Skeletal muscle tissue (tissue), 3 donors: ENCODE measurements at regions not wholly inside any gene's neighbourhood (a gene's known extent, or its start where the extent isn't known, plus 50 kb on each side); places are given as distances from the start of the nearest gene placed in this dataset.
"Not testable (repeated sequence)": the region's sequence is repeated elsewhere in the genome, so short reads cannot be mapped to it uniquely, and the experiment has no call there.

Experiments
- H3K27ac ChIP-seq: one replicate; pipeline ENCODE4 v1.7.0; 2013; ENCODE audit warnings: mild to moderate bottlenecking, low read depth, low read length, inconsistent platforms
- H3K27me3 ChIP-seq, 3 donors: one replicate each; pipeline ENCODE4 v1.7.0; 2013; ENCODE audit warnings: low read length in 3 of 3; ENCODE audit not compliant: control insufficient read depth in 3 of 3, insufficient read depth in 3 of 3
- H3K36me3 ChIP-seq, 3 donors: one replicate each; pipeline ENCODE4 v1.7.0; 2013; ENCODE audit warnings: low read length in 3 of 3; ENCODE audit not compliant: control insufficient read depth in 3 of 3, insufficient read depth in 3 of 3
- H3K4me1 ChIP-seq, 3 donors: one replicate each; pipeline ENCODE4 v1.7.0; 2013; ENCODE audit warnings: low read length in 3 of 3, mild to moderate bottlenecking in 3 of 3; ENCODE audit not compliant: control insufficient read depth in 3 of 3, insufficient read depth in 3 of 3
- H3K4me3 ChIP-seq, 3 donors: one replicate each; pipeline ENCODE4 v1.7.0; 2013; ENCODE audit warnings: low read length in 3 of 3
- H3K9ac ChIP-seq, 3 donors: one replicate each; pipeline ENCODE4 v1.7.0; 2013; ENCODE audit warnings: low read length in 3 of 3, mild to moderate bottlenecking in 3 of 3, moderate library complexity in 2 of 3, low read depth in 1 of 3
- H3K9me3 ChIP-seq, 3 donors: one replicate each; pipeline ENCODE4 v1.7.0; 2013; ENCODE audit warnings: low read length in 3 of 3; ENCODE audit not compliant: control insufficient read depth in 3 of 3
- donor health status: Osteomylitis.

DNA sequence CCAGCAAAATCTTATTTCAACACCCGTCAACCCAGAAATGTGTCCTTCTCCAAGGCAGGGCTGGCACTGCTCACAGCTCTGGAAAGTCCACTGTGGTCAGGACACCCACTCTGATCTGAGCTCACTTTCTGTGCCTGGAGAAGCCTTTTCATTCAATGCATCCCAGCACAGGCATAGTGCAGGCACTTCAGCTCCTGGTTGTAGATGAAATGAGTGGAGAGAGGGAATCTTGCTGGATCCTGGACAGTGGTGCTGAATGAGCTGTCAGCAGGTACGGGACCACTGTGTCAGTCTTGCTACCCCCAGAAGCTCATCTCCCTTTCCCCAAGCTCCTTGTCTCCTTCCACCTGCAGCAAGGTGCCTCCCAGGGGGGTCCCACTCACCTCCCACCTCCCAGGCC lies 86.1 kb upstream of the SALL1 start:
- H3K36me3 ChIP-seq, result no peaks in the 10 kb centered on the region
- no peaks in the 10 kb centered on the region for H3K4me1 ChIP-seq
- no peaks in the 10 kb centered on the region for H3K27me3 ChIP-seq
- H3K27ac ChIP-seq, result no peak overlapping the region
- no peak overlapping the region for H3K9ac ChIP-seq
- no peaks in the 10 kb centered on the region for H3K9me3 ChIP-seq
- H3K4me3 ChIP-seq, result no peak overlapping the region

GRCh38 chr16:51236583-51236982 lies 85.5 kb upstream of the SALL1 start:
- H3K4me1 ChIP-seq, result no peaks in the 10 kb centered on the region
- no peaks in the 10 kb centered on the region for H3K36me3 ChIP-seq
- no peaks in the 10 kb centered on the region for H3K27me3 ChIP-seq
- H3K9ac ChIP-seq, result no peak overlapping the region
- no peak overlapping the region for H3K27ac ChIP-seq
- no peak overlapping the region for H3K4me3 ChIP-seq
- no peaks in the 10 kb centered on the region for H3K9me3 ChIP-seq

- no peak overlapping the region for H3K9ac ChIP-seq
- H3K4me1 ChIP-seq, result no peaks in the 10 kb centered on the region
- H3K27me3 ChIP-seq, result no peaks in the 10 kb centered on the region
These were observed 80.6 kb upstream of the SALL1 start for GRCh38 chr16:51231702-51232101.

GRCh38 chr16:51230035-51230434 lies 79.0 kb upstream of the SALL1 start:
- H3K9ac ChIP-seq, H3K27ac ChIP-seq, H3K36me3 ChIP-seq, H3K9me3 ChIP-seq, H3K4me1 ChIP-seq, H3K4me3 ChIP-seq, H3K27me3 ChIP-seq: not testable (repeated sequence)

More at GRCh38 chr16:51231702-51232101, 80.6 kb upstream of the SALL1 start:
- H3K36me3 ChIP-seq, result no peaks in the 10 kb centered on the region
- H3K9me3 ChIP-seq, result no peaks in the 10 kb centered on the region
- no peak overlapping the region for H3K27ac ChIP-seq
- no peak overlapping the region for H3K4me3 ChIP-seq

- no peak overlapping the region for H3K27ac ChIP-seq
- H3K36me3 ChIP-seq, result no peaks in the 10 kb centered on the region
- H3K27me3 ChIP-seq, result no peaks in the 10 kb centered on the region
- H3K4me3 ChIP-seq, result no peak overlapping the region
- H3K4me1 ChIP-seq, result no peaks in the 10 kb centered on the region
- H3K9me3 ChIP-seq, result no peaks in the 10 kb centered on the region
- H3K9ac ChIP-seq, result no peak overlapping the region
These were observed 77.1 kb upstream of the SALL1 start for GRCh38 chr16:51228097-51228659.

DNA sequence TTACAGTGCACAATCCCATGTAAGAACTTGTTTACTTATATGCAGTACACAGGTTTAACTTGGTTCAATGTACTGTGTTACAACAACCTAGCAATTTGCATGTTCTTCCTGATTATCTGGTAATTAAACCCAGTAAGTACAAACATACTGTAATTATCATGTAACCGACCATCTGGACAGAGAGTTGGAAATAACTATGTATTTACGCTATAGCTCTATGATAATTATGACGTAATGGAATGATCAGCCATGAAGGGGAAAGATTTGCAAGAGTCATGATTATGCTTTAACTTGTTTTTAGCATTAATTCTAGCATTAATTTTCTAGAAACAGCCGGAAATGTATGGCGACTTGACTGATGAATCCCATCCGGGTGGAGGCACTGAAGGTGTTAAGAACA lies 74.8 kb upstream of the SALL1 start:
- no peaks in the 10 kb centered on the region for H3K4me1 ChIP-seq
- no peak overlapping the region for H3K9ac ChIP-seq
- no peak overlapping the region for H3K27ac ChIP-seq
- H3K36me3 ChIP-seq, result no peaks in the 10 kb centered on the region
- H3K27me3 ChIP-seq, result no peaks in the 10 kb centered on the region
- no peaks in the 10 kb centered on the region for H3K9me3 ChIP-seq
- H3K4me3 ChIP-seq, result no peak overlapping the region

DNA sequence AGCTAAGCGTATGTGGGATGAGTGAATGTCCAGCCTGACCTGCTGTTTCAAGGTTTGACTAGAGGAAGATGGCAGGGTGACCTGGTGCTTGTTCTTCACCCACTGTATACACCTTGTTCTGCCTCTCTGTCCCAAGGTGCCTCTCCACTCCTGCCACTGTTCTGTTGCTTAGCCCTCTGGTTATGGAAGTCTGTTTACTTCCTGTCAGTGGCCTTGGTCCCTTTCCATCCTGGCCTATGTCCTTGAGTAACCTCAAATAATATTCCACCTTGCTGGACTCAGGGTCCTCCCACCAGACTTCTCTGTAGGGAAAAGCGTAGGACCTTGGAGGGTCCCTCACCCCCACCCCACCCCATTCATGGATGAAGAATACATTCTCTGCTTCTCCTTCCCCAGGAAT lies 73.2 kb upstream of the SALL1 start:
- no peak overlapping the region for H3K27ac ChIP-seq
- H3K36me3 ChIP-seq, result no peaks in the 10 kb centered on the region
- H3K27me3 ChIP-seq, result no peaks in the 10 kb centered on the region
- H3K4me1 ChIP-seq, result no peaks in the 10 kb centered on the region
- no peak overlapping the region for H3K4me3 ChIP-seq
- no peak overlapping the region for H3K9ac ChIP-seq
- H3K9me3 ChIP-seq, result no peaks in the 10 kb centered on the region

DNA sequence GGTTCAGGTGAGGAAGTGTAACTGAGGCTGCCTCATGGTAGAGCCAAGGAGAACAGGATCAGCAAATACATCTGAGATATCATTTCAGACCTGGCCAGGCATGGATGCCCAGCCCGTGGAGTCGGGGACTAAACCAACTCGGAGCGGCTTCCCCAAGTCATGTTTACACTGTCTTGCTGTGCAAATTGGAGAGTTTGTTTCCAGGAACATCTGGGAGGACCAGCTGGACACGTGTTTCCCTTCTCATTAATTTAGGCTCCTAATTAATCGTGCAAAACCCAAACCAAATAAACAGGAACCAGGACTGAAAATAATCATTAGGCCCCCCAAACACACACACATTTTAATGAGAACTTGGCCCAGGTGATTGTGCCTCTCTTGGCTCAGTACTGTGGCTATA lies 70.9 kb upstream of the SALL1 start:
- no peaks in the 10 kb centered on the region for H3K4me1 ChIP-seq
- no peaks in the 10 kb centered on the region for H3K27me3 ChIP-seq
- peaks cover 0 to 2% (median 0%) of the 10 kb centered on the region in 3 donors for H3K9me3 ChIP-seq
- H3K27ac ChIP-seq, result no peak overlapping the region
- no peak overlapping the region for H3K4me3 ChIP-seq
- no peak overlapping the region for H3K9ac ChIP-seq
- no peaks in the 10 kb centered on the region for H3K36me3 ChIP-seq

DNA sequence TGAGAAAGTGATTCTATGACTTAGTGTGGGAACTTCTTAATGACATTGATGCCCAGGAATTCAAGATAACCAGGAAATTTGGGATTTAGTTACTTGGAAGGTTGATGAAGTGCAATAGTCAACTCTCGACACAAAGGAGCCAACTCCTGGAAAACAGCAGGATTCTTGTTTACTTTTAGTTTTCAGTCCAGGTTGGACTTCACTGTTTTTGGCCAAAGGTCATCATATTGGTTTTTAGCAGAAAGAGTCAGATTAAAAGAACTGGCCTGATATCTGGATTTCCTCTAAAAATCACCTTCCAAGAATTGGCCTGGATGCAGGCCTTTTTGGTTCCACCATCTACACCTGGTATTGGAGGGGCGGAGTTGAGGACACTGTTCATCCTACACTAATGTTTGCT lies 60.1 kb upstream of the SALL1 start:
- H3K9ac ChIP-seq, result no peak overlapping the region
- no peaks in the 10 kb centered on the region for H3K9me3 ChIP-seq
- H3K27me3 ChIP-seq, result no peaks in the 10 kb centered on the region
- H3K4me1 ChIP-seq, result no peaks in the 10 kb centered on the region
- H3K4me3 ChIP-seq, result no peak overlapping the region
- H3K36me3 ChIP-seq, result no peaks in the 10 kb centered on the region
- no peak overlapping the region for H3K27ac ChIP-seq

DNA sequence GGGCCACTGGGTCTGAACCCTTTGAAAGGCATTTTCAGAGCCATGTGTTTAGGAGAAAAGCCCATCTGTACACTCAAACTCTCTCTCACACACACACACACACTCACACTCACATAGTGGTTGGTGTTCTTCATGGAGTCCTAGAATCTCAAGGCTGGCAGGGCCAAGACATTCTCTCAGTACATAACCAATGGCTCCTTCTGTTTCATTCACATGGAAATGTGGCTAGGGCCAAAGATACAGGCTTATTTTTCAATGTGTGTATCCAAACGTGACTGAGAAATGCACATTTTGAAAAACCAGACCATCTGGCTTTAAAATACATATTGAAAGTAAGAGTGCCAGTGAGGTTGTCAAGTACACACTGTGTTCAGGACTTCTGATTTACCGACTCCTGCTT lies 59.0 kb upstream of the SALL1 start:
- Histone ChIP-seq H3K27me3 (no peaks in the 10 kb centered on the region), H3K36me3 (no peaks in the 10 kb centered on the region), H3K4me1 (no peaks in the 10 kb centered on the region), H3K9ac (no peak overlapping the region), H3K4me3 (no peak overlapping the region), H3K9me3 (no peaks in the 10 kb centered on the region), H3K27ac (no peak overlapping the region)

DNA sequence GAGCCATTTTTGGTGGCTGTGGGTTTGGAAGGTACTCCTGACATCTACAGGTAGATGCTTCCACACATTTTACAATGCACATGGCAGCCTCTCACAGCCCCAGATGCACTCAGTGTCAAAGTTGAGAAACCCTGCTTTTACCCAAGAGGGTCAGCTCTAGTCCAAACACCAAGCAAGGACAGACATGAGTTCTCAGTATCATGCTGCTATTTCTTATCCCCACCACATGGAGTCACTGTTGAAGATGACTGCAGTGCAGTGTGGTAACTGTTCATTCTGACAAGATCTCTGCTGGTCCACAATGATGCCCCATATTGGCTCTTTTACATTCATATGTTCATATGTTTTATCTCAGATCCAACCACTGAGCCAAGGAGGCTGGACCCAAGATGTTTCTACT lies 50.5 kb upstream of the SALL1 start:
- Histone ChIP-seq H3K27ac (no peak overlapping the region), H3K4me3 (no peak overlapping the region), H3K27me3 (no peaks in the 10 kb centered on the region), H3K9ac (no peak overlapping the region), H3K4me1 (no peaks in the 10 kb centered on the region), H3K9me3 (peaks cover 2 to 6% (median 3%) of the 10 kb centered on the region in 3 donors), H3K36me3 (no peaks in the 10 kb centered on the region)
